HEK293T (cell line): ENCODE measurements at regions not wholly inside any gene's neighbourhood (a gene's known extent, or its start where the extent isn't known, plus 50 kb on each side); places are given as distances from the start of the nearest gene placed in this dataset.

Experiments
- ARNT ChIP-seq: fragments of 450-650 bp; IDR thresholded peaks from 2 replicates; pipeline ENCODE4 v1.6.1; 2017; ENCODE audit warnings: mild to moderate bottlenecking
- BHLHE40 ChIP-seq: fragments of 450-650 bp; IDR thresholded peaks from 2 replicates; pipeline ENCODE4 v1.6.1; 2016; ENCODE audit warnings: mild to moderate bottlenecking, moderate library complexity, borderline replicate concordance
- ELF4 ChIP-seq: fragments of 450-650 bp; IDR thresholded peaks from 2 replicates; pipeline ENCODE4 v1.6.1; 2017; ENCODE audit warnings: antibody characterized with exemption
- FOXK2 ChIP-seq: fragments of 450-650 bp; IDR thresholded peaks from 2 replicates; pipeline ENCODE4 v1.6.1; 2016; ENCODE audit warnings: mild to moderate bottlenecking
- HDGF ChIP-seq: fragments of 450-650 bp; IDR thresholded peaks from 2 replicates; pipeline ENCODE4 v1.6.1; 2017; ENCODE audit warnings: antibody characterized with exemption, borderline replicate concordance
- SP1 ChIP-seq: fragments of 450-650 bp; IDR thresholded peaks from 2 replicates; pipeline ENCODE4 v1.6.1; 2017
- SUZ12 ChIP-seq: fragments of 450-650 bp; IDR thresholded peaks from 2 replicates; pipeline ENCODE4 v1.6.1; 2016; ENCODE audit warnings: mild to moderate bottlenecking
- TARDBP ChIP-seq: fragments of 450-650 bp; IDR thresholded peaks from 2 replicates; pipeline ENCODE4 v1.6.1; 2016

GRCh38 chr3:163261618-163262017 lies 1765.0 kb downstream of the OTOL1 start:
- TF ChIP-seq ELF4 (no peak), ARNT (no peak), BHLHE40 (no peak), SP1 (no peak), HDGF (no peak), SUZ12 (no peak), TARDBP (no peak), FOXK2 (no peak)
